GM12864 (cell line): ENCODE measurements at regions not wholly inside any gene's neighbourhood (a gene's known extent, or its start where the extent isn't known, plus 50 kb on each side); places are given as distances from the start of the nearest gene placed in this dataset.
"Not testable (repeated sequence)": the region's sequence is repeated elsewhere in the genome, so short reads cannot be mapped to it uniquely, and the experiment has no call there.

Experiments used
- DNase-seq: peaks from one replicate; pipeline ENCODE4 v3.0.0-alpha.2; 2011; ENCODE audit warnings: low read depth
- H3K4me3 ChIP-seq: 2 replicates; pipeline ENCODE4 v1.5.1; 2011; ENCODE audit warnings: mild to moderate bottlenecking, low read depth, low read length, control low read depth
- TF ChIP-seq, protein P1 (sequence below): IDR thresholded peaks from 2 replicates; pipeline ENCODE4 v1.5.1; 2011; ENCODE audit warnings: low read depth, mild to moderate bottlenecking, moderate library complexity, low read length, control low read depth, inconsistent platforms; ENCODE audit errors: missing control alignments

DNA sequence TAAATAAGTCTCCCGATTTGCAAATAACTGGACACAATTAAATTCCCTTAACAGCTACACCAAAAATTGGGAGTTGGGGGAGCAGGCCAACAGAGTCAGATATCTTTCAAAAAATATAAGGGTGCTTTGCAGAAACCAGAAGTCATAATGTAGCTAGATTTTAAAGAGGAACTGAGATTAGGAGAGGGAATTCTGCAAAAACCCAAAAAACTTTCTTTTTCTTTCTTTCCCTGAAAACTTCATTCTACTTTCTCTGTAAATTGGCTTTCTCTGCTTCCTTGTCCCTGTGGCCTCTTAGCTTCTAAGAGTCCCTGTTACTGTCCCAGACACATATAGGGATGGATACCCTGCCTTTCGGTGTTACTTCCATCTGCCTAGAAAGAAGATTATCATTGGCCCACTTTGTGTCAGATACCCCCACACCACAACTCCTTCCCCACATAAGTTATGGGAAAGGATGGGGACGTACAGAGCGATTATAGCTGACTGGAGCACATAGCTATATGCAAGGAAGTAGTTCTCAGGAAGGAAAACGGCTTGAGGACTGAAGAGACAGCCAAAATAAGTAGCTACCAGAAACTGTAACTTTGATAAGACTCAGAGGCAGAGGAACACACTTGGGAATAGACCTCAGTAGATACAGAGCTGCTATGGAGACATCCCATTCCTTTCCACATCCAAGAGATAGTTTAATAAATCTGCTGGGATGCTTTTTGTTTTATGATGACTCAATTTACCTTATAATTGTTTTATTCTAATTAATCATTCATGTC lies 129.1 kb upstream of the TGFBR2 start:
- TF ChIP-seq, protein P1, sequence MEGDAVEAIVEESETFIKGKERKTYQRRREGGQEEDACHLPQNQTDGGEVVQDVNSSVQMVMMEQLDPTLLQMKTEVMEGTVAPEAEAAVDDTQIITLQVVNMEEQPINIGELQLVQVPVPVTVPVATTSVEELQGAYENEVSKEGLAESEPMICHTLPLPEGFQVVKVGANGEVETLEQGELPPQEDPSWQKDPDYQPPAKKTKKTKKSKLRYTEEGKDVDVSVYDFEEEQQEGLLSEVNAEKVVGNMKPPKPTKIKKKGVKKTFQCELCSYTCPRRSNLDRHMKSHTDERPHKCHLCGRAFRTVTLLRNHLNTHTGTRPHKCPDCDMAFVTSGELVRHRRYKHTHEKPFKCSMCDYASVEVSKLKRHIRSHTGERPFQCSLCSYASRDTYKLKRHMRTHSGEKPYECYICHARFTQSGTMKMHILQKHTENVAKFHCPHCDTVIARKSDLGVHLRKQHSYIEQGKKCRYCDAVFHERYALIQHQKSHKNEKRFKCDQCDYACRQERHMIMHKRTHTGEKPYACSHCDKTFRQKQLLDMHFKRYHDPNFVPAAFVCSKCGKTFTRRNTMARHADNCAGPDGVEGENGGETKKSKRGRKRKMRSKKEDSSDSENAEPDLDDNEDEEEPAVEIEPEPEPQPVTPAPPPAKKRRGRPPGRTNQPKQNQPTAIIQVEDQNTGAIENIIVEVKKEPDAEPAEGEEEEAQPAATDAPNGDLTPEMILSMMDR, result no peak
- DNase-seq, result no peak
- H3K4me3 ChIP-seq, result no peak overlapping the region

- not testable (repeated sequence) for DNase-seq, H3K4me3 ChIP-seq
These were observed 126.7 kb upstream of the TGFBR2 start for GRCh38 chr3:30479737-30480136.

GRCh38 chr3:30480156-30480555 lies 126.2 kb upstream of the TGFBR2 start:
- H3K4me3 ChIP-seq, DNase-seq: not testable (repeated sequence)

DNA sequence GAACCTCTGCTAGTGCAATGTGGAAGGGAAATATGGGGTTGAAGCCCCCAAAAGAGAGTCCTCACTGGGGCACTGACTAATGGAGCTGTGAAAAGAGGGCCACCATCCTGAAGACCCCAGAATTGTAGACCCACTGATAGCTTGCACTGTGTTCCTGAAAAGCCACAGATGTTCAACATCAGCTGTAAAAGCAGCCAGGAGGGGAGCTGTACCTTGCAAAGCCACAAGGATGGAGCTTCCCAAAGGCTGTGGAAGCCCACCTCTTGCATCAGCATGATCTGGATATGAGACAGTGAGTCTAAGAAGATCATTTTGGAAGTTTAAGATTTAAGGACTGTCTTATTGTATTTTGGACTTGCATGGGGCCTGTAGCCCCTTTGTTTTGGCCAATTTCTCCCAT lies 125.8 kb upstream of the TGFBR2 start:
- no peak overlapping the region for H3K4me3 ChIP-seq
- TF ChIP-seq, protein P1, result no peak
- DNase-seq, result no peak

DNA sequence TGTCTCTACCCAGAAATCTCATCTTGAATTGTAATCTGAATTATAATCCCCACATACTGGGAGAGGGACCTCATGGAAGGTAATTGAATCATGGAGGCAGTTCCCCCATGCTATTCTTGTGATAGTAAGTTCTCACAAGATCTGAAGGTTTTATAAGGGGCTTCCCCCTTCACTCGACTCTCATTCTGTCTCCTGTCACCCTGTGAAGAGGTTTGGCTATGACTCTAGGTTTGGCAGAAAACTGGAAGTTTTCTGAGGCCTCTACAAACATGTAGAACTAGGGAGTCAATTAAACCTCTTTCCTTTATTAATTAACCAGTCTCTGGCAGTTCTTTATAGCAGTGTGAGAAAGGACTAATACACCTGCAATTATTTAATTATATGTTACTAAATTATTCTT lies 125.2 kb upstream of the TGFBR2 start:
- no peak overlapping the region for H3K4me3 ChIP-seq
- TF ChIP-seq, protein P1, result no peak
- DNase-seq, result no peak

DNA sequence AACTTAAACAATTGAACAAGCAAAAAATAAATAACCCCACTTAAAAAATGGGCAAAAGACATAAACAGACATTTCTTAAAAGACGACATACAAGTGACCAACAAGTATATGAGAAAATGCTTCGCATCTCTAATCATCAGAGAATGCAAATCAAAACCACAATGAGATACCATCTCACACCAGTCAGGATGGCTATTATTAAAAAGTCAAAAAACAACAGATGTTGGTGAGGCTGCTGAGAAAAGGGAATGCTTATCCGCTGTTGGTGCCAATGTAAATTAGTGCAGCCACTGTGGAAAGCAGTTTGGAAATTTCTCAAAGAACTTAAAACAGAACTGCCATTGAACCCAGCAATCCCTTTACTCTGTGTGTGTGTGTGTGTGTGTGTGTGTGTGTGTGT lies 122.2 kb upstream of the TGFBR2 start:
- not testable (repeated sequence) for H3K4me3 ChIP-seq, DNase-seq

DNA sequence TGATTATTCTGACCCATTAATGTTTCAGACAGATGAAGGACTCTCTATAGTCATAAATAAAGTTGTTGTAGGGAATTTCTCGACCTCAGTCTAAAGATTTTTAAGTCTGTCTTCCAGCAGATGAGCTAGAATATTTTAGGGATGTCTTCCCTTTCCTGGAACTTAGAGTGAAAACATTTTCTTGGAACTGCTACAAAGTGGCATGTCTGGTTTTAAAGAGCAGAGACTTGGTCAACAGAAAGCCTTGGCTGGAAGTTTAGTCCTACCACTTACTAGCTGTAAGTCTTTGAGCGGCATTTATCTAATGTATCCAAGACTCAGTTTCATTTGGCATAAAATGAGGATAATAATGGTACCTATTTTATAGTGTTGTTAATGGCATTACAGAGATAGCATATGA lies 120.0 kb upstream of the TGFBR2 start:
- no peak for DNase-seq
- no peak overlapping the region for H3K4me3 ChIP-seq
- TF ChIP-seq, protein P1, result no peak

GRCh38 chr3:30488070-30488756 lies 118.2 kb upstream of the TGFBR2 start:
- TF ChIP-seq, protein P1, result no peak
- no peak for DNase-seq
- H3K4me3 ChIP-seq, result no peak overlapping the region
